ENCODE measurements at regions not wholly inside any gene's neighbourhood (a gene's known extent, or its start where the extent isn't known, plus 50 kb on each side); places are given as distances from the start of the nearest gene placed in this dataset.

DNA sequence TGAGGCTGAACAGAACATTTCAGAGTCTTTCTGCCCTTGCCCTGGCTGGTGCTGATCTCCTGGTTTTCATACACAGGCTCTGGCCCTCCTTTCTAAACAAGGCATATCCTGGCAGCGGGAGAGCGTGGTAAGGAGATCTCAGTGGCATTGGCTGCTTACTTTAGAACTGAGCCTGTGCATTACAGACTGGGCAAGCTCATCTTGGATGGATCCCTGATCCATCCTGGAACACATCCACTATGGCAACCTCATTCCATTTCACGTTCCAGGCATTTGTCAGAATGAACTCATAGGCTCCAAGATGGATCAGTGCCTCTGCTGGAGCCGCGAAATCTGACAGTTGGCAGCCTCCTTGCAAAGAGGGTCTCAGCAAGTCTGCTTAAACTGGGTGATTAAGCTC lies 224.5 kb upstream of the PELI2 start:
- Histone ChIP-seq H3K27me3 (ENCODE audit: insufficient read depth, low read length) (peaks cover 26% of the 10 kb centered on the region), H2AFZ (ENCODE audit: low read length, unreplicated experiment) (no peak overlapping the region), H3K27ac (ENCODE audit: low read depth, low read length) (no peak overlapping the region), H3K4me1 (ENCODE audit: control insufficient read depth, insufficient read depth, low read length, unreplicated experiment) (no peaks in the 10 kb centered on the region), H3K36me3 (ENCODE audit: insufficient read depth, low read length) (no peaks in the 10 kb centered on the region), H3K79me2 (ENCODE audit: control insufficient read depth, insufficient read depth, low read length, unreplicated experiment) (no peaks in the 10 kb centered on the region), H3K4me3 (ENCODE audit: low read depth, low read length) (no peak overlapping the region)

DNA sequence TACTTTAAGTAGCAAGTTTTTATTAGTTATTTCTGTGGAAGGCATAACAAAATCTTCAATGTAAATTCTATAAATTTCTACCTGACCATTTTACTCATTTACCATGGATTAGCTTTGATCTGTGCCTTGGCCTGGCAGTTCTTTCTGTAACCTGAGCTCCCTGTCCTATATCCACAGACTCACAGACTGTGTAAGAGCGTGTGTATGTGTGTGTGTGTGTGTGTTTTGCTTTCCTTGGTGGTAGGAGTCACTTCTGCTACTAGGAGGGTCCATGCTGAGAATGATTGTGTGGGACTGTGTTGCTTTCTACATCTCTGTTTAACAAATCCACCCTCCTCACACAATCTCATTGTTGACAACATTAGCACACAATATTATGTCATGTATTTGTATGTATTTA lies 221.2 kb upstream of the PELI2 start:
- no peak overlapping the region for H3K4me3 ChIP-seq (ENCODE audit: low read depth, low read length)

DNA sequence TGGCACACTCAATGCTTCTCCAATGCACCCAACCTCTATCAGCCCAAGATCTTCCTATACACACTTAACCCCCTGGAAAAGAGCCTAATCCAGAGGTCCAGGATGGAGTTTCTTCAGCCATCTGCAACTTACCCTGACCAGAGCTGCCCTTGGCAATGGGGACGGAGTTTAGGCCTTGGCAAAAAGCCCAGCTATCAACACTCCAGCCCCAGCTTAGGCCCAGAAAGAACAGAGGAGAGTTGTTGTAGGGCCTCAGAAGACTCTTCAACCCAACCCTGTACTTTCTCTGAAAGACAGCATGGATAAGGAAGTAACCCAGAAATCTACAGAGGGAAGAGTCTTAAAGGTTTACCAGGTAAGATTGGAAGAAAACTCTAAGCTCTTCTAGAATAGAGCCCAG lies 219.3 kb upstream of the PELI2 start:
- H3K4me3 ChIP-seq (ENCODE audit: low read depth, low read length), result no peak overlapping the region
- no peaks in the 10 kb centered on the region for H3K79me2 ChIP-seq (ENCODE audit: control insufficient read depth, insufficient read depth, low read length, unreplicated experiment)
- no peaks in the 10 kb centered on the region for H3K4me1 ChIP-seq (ENCODE audit: control insufficient read depth, insufficient read depth, low read length, unreplicated experiment)

More for the DNA sequence above, 221.2 kb upstream of the PELI2 start:
- no peak overlapping the region for H2AFZ ChIP-seq (ENCODE audit: low read length, unreplicated experiment)
- H3K36me3 ChIP-seq (ENCODE audit: insufficient read depth, low read length), result no peaks in the 10 kb centered on the region
- H3K4me1 ChIP-seq (ENCODE audit: control insufficient read depth, insufficient read depth, low read length, unreplicated experiment), result no peaks in the 10 kb centered on the region
- no peak overlapping the region for H3K27ac ChIP-seq (ENCODE audit: low read depth, low read length)
- no peaks in the 10 kb centered on the region for H3K79me2 ChIP-seq (ENCODE audit: control insufficient read depth, insufficient read depth, low read length, unreplicated experiment)
- H3K27me3 ChIP-seq (ENCODE audit: insufficient read depth, low read length), result peaks cover 24% of the 10 kb centered on the region

DNA sequence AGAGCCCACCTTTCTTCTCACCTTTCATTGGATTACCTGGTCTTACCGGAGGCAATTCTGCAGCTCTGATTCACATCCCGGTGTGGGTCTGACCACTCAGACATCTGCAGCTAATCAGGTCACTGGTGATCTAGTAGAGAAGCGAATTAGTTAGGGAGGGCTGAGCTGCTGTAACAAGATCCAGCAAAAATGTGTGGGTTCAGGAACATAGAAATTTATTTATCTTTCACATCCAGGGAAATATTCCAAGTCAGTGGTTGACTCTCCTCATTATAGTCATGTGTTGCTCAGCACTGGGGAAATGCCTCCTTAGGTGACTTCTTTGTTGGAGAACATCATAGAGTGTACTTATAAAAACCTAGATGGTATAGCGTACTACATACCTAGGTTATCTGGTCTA lies 218.7 kb upstream of the PELI2 start:
- H3K4me1 ChIP-seq (ENCODE audit: control insufficient read depth, insufficient read depth, low read length, unreplicated experiment), result no peaks in the 10 kb centered on the region
- H3K27me3 ChIP-seq (ENCODE audit: insufficient read depth, low read length), result no peaks in the 10 kb centered on the region
- H3K79me2 ChIP-seq (ENCODE audit: control insufficient read depth, insufficient read depth, low read length, unreplicated experiment), result no peaks in the 10 kb centered on the region
- H2AFZ ChIP-seq (ENCODE audit: low read length, unreplicated experiment), result no peak overlapping the region
- no peak overlapping the region for H3K27ac ChIP-seq (ENCODE audit: low read depth, low read length)
- no peak overlapping the region for H3K4me3 ChIP-seq (ENCODE audit: low read depth, low read length)
- no peaks in the 10 kb centered on the region for H3K36me3 ChIP-seq (ENCODE audit: insufficient read depth, low read length)

More for the DNA sequence above, 219.3 kb upstream of the PELI2 start:
- Histone ChIP-seq H3K27ac (ENCODE audit: low read depth, low read length) (no peak overlapping the region), H3K27me3 (ENCODE audit: insufficient read depth, low read length) (peaks cover 5% of the 10 kb centered on the region), H3K36me3 (ENCODE audit: insufficient read depth, low read length) (no peaks in the 10 kb centered on the region), H2AFZ (ENCODE audit: low read length, unreplicated experiment) (no peak overlapping the region)

DNA sequence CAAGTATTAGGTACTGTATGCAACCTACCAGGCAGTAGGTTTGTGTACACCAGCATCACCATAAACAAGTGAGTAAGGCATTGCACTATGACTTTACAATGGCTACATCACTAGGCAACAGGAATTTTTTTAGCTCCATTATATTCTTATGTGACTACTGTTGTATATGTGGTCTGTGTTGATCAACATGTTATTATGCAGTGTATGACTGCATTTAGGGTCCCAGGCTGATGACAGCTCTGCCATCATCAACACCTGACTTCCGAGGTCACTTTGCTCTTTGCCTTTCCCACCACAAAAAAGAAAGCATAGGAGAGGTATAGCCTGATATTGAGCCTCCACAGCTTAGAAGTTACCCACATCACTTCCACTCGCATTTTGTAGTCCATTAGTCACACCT lies 217.5 kb upstream of the PELI2 start:
- Histone ChIP-seq H3K27me3 (ENCODE audit: insufficient read depth, low read length) (no peaks in the 10 kb centered on the region), H3K4me3 (ENCODE audit: low read depth, low read length) (no peak overlapping the region), H2AFZ (ENCODE audit: low read length, unreplicated experiment) (no peak overlapping the region), H3K27ac (ENCODE audit: low read depth, low read length) (no peak overlapping the region), H3K4me1 (ENCODE audit: control insufficient read depth, insufficient read depth, low read length, unreplicated experiment) (no peaks in the 10 kb centered on the region), H3K79me2 (ENCODE audit: control insufficient read depth, insufficient read depth, low read length, unreplicated experiment) (no peaks in the 10 kb centered on the region), H3K36me3 (ENCODE audit: insufficient read depth, low read length) (no peaks in the 10 kb centered on the region)

DNA sequence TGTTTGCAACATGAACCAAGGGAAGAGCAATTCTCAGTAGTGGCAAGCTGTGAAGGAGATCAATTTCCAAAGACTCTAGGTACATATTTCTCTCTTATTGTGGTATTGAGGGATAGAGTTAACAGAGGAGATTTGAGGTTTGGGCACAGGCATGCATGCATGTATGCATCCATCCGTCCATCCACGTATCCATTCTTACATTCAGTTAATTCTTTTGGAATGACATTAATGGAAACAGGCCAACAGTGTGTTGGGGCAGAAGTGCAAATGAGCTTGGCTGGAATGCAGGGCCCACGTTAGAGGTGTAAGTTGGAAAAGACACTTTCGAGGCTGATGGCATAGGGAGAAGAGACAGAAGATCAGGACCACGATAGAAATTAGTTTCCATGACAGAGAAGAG lies 216.9 kb upstream of the PELI2 start:
- H3K36me3 ChIP-seq (ENCODE audit: insufficient read depth, low read length), result no peaks in the 10 kb centered on the region
- no peak overlapping the region for H2AFZ ChIP-seq (ENCODE audit: low read length, unreplicated experiment)
- no peaks in the 10 kb centered on the region for H3K4me1 ChIP-seq (ENCODE audit: control insufficient read depth, insufficient read depth, low read length, unreplicated experiment)
- H3K27me3 ChIP-seq (ENCODE audit: insufficient read depth, low read length), result no peaks in the 10 kb centered on the region
- H3K4me3 ChIP-seq (ENCODE audit: low read depth, low read length), result no peak overlapping the region
- H3K27ac ChIP-seq (ENCODE audit: low read depth, low read length), result no peak overlapping the region
- H3K79me2 ChIP-seq (ENCODE audit: control insufficient read depth, insufficient read depth, low read length, unreplicated experiment), result no peaks in the 10 kb centered on the region

DNA sequence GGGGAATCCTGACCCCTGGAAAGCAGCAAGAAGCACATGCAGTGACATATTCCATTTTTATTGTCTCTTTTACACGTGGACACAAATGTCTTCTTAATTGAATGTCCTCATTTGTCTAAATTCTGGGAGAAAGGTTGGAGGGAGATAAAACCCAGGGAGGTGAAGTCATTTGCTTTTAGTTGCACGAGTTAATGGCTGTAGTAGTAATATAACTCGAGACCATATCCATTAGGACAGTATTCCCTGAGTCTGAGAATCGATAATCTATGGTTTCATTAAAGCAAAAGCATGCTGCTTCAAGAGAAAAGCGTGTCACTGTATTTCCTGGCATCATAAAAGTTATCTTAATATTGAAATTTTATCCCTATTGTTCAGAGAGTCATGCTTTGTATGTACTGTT lies 216.0 kb upstream of the PELI2 start:
- H3K79me2 ChIP-seq (ENCODE audit: control insufficient read depth, insufficient read depth, low read length, unreplicated experiment), result no peaks in the 10 kb centered on the region
- no peak overlapping the region for H2AFZ ChIP-seq (ENCODE audit: low read length, unreplicated experiment)
- H3K27me3 ChIP-seq (ENCODE audit: insufficient read depth, low read length), result no peaks in the 10 kb centered on the region
- H3K27ac ChIP-seq (ENCODE audit: low read depth, low read length), result no peak overlapping the region
- H3K4me1 ChIP-seq (ENCODE audit: control insufficient read depth, insufficient read depth, low read length, unreplicated experiment), result no peaks in the 10 kb centered on the region
- no peaks in the 10 kb centered on the region for H3K36me3 ChIP-seq (ENCODE audit: insufficient read depth, low read length)
- H3K4me3 ChIP-seq (ENCODE audit: low read depth, low read length), result no peak overlapping the region

DNA sequence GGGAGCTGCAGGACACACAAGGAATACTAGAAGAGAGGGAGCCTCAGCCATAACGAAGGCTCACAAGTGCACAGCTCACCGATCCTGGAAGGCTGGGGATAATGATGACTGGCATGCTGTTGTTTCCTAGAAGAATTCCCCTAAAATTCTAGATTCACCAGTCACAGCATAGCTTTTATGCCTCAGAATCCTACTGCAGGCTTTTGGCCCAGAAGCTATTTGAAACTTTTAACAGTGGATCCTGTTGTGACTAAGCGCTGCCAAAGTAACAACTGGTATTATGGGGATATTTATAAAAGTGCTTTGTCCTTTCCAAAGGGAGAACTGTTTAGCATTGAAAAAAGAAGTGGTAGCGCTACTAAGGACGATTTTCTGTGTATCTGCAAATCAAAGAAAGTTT lies 214.1 kb upstream of the PELI2 start:
- Histone ChIP-seq H3K4me1 (ENCODE audit: control insufficient read depth, insufficient read depth, low read length, unreplicated experiment) (no peaks in the 10 kb centered on the region), H3K27me3 (ENCODE audit: insufficient read depth, low read length) (no peaks in the 10 kb centered on the region), H3K79me2 (ENCODE audit: control insufficient read depth, insufficient read depth, low read length, unreplicated experiment) (no peaks in the 10 kb centered on the region), H2AFZ (ENCODE audit: low read length, unreplicated experiment) (no peak overlapping the region), H3K27ac (ENCODE audit: low read depth, low read length) (no peak overlapping the region), H3K36me3 (ENCODE audit: insufficient read depth, low read length) (no peaks in the 10 kb centered on the region), H3K4me3 (ENCODE audit: low read depth, low read length) (no peak overlapping the region)

DNA sequence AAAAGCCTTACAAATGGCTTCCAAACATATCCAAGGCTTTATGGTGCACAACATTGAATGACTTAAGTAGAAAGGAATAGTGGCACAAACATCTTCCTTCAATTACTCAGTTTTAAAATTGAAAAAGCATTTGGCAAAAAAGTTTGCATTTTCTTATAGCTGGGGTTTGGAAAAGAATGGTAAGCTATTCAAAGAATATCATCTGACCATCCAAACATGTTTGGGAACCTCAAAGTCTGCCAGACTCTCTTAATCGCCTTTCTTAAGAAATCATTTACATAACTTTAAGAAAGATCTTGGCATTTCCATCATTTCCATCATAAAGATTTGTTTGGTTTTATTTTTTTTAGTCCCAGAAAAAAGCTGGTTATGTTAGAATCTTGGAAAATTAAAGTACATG lies 210.1 kb upstream of the PELI2 start:
- Histone ChIP-seq H3K27ac (ENCODE audit: low read depth, low read length) (no peak overlapping the region), H3K79me2 (ENCODE audit: control insufficient read depth, insufficient read depth, low read length, unreplicated experiment) (no peaks in the 10 kb centered on the region), H3K27me3 (ENCODE audit: insufficient read depth, low read length) (no peaks in the 10 kb centered on the region), H2AFZ (ENCODE audit: low read length, unreplicated experiment) (no peak overlapping the region), H3K36me3 (ENCODE audit: insufficient read depth, low read length) (no peaks in the 10 kb centered on the region), H3K4me1 (ENCODE audit: control insufficient read depth, insufficient read depth, low read length, unreplicated experiment) (no peaks in the 10 kb centered on the region), H3K4me3 (ENCODE audit: low read depth, low read length) (no peak overlapping the region)

DNA sequence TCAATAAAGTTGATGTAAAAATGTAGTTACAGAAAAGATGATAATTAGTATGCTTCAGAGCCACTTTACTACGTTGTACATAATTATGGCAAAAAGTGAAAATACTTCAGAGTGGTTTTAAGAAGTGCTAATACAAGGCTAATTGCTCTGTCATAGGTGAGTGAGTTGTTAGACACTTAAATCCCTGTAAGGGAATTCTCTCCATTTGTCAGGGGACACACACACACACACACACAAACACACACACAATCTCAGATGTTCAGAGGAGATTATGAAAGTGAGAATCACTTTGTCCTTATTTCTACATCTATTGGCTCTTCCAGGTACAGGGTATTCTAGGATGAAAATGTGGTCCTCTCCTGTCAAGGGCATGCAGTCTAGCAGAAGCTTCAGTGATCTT lies 208.3 kb upstream of the PELI2 start:
- Histone ChIP-seq H3K4me1 (ENCODE audit: control insufficient read depth, insufficient read depth, low read length, unreplicated experiment) (peaks cover 5% of the 10 kb centered on the region), H3K27ac (ENCODE audit: low read depth, low read length) (no peak overlapping the region), H3K27me3 (ENCODE audit: insufficient read depth, low read length) (peaks cover 4% of the 10 kb centered on the region; the same call in 1 of the 2 replicates), H3K36me3 (ENCODE audit: insufficient read depth, low read length) (no peaks in the 10 kb centered on the region), H2AFZ (ENCODE audit: low read length, unreplicated experiment) (no peak overlapping the region), H3K4me3 (ENCODE audit: low read depth, low read length) (no peak overlapping the region), H3K79me2 (ENCODE audit: control insufficient read depth, insufficient read depth, low read length, unreplicated experiment) (no peaks in the 10 kb centered on the region)

DNA sequence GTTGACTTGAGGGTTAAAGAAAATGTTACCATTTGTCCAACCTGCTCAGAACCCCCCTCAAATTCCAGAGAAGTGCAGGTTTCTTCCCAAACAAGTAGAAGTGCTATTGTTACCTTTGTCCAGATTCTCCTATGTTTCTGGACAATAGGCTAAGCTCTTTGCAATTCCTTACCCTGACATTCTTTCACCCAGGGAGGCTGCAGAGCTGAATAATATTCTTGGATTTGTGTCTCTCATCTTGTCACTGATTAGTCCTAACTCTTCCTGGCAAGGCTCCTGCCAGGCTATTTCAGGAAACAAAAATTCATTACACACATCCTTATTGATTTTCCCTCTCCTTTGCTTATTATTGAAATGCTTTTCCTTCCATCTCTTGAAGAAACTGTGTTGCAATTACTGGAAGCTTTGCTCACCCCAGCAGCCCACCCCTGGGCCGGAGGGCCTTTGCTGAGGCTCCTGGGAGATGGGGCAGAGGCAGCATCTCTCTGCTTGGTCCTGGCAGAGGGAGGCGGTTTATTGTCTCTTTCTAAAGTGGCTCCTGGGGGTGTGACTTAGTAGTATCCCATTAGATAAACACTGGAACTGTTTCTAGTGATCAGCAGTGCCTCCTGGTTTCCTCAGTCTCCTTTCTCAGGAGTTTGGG lies 207.5 kb upstream of the PELI2 start:
- Histone ChIP-seq H2AFZ (ENCODE audit: low read length, unreplicated experiment) (no peak overlapping the region), H3K27me3 (ENCODE audit: insufficient read depth, low read length) (peaks cover 7% of the 10 kb centered on the region), H3K4me3 (ENCODE audit: low read depth, low read length) (no peak overlapping the region), H3K4me1 (ENCODE audit: control insufficient read depth, insufficient read depth, low read length, unreplicated experiment) (peaks cover 5% of the 10 kb centered on the region), H3K27ac (ENCODE audit: low read depth, low read length) (no peak overlapping the region), H3K36me3 (ENCODE audit: insufficient read depth, low read length) (no peaks in the 10 kb centered on the region), H3K79me2 (ENCODE audit: control insufficient read depth, insufficient read depth, low read length, unreplicated experiment) (no peaks in the 10 kb centered on the region)
